ENCODE measurements at regions not wholly inside any gene's neighbourhood (a gene's known extent, or its start where the extent isn't known, plus 50 kb on each side); places are given as distances from the start of the nearest gene placed in this dataset.
"Not testable (repeated sequence)": the region's sequence is repeated elsewhere in the genome, so short reads cannot be mapped to it uniquely, and the experiment has no call there.

DNA sequence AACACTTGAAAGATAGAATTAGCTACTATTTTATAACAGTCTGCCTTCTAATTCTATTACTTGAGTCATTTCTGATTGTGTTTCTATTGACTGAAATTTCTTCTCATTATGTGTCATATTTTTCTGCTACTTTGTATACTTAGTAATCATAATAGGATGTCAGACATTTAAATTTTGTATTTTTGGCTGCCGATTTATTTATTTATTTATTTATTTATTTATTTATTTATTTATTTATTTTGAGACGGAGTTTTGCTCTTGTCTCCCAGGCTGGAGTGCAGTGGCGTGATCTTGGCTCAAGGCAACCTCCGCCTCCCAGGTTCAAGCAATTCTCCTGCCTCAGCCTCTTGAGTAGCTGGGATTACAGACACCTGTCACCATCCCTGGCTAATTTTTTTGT lies 1119.0 kb upstream of the CITED2 start:
- not testable (repeated sequence) for TF ChIP-seq ZFX (IDR thresholded peaks at IDR 0.05; ENCODE audit: borderline replicate concordance)
- TF ChIP-seq, protein P1, sequence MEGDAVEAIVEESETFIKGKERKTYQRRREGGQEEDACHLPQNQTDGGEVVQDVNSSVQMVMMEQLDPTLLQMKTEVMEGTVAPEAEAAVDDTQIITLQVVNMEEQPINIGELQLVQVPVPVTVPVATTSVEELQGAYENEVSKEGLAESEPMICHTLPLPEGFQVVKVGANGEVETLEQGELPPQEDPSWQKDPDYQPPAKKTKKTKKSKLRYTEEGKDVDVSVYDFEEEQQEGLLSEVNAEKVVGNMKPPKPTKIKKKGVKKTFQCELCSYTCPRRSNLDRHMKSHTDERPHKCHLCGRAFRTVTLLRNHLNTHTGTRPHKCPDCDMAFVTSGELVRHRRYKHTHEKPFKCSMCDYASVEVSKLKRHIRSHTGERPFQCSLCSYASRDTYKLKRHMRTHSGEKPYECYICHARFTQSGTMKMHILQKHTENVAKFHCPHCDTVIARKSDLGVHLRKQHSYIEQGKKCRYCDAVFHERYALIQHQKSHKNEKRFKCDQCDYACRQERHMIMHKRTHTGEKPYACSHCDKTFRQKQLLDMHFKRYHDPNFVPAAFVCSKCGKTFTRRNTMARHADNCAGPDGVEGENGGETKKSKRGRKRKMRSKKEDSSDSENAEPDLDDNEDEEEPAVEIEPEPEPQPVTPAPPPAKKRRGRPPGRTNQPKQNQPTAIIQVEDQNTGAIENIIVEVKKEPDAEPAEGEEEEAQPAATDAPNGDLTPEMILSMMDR (IDR thresholded peaks at IDR 0.05): not testable (repeated sequence)
